WTC11 (cell line): ENCODE measurements at regions not wholly inside any gene's neighbourhood (a gene's known extent, or its start where the extent isn't known, plus 50 kb on each side); places are given as distances from the start of the nearest gene placed in this dataset.

Source experiments
- ATAC-seq: fragments of 200-7000 bp; cut with Tn5 transposase; 2 replicates; pipeline ENCODE4 v1.10.0; 2021; ENCODE audit warnings: mild to moderate bottlenecking, moderate library complexity
- CTCF ChIA-PET: fragments of 300-600 bp; sonication (Branson Sonifier 250); formaldehyde crosslinking; loops from one replicate; lab custom pipeline; 2021; ENCODE audit warnings: antibody characterized with exemption; lab: Charles Lee
- POLR2A ChIA-PET: fragments of 350-600 bp; sonication (Branson Sonifier 250); formaldehyde crosslinking; loops from one replicate; lab custom pipeline; 2021; ENCODE audit warnings: antibody characterized with exemption; lab: Charles Lee
- DNase-seq: peaks from one replicate; pipeline ENCODE4 v3.0.0; 2021; ENCODE audit warnings: low spot score
- H3K27ac Mint-ChIP-seq: 2 replicates; pipeline ENCODE4 v1.8.0; 2021; ENCODE audit warnings: mixed read lengths
- H3K27me3 Mint-ChIP-seq: 2 replicates; pipeline ENCODE4 v1.8.0; 2021; ENCODE audit warnings: low read depth, mild to moderate bottlenecking, moderate library complexity, mixed read lengths
- H3K36me3 Mint-ChIP-seq: 2 replicates; pipeline ENCODE4 v1.8.0; 2021; ENCODE audit warnings: mixed read lengths
- H3K4me1 Mint-ChIP-seq: 2 replicates; pipeline ENCODE4 v1.8.0; 2022; ENCODE audit warnings: mixed read lengths
- H3K4me3 Mint-ChIP-seq: 2 replicates; pipeline ENCODE4 v1.8.0; 2021; ENCODE audit warnings: mild to moderate bottlenecking, moderate library complexity, mixed read lengths
- H3K9me3 Mint-ChIP-seq: 2 replicates; pipeline ENCODE4 v1.8.0; 2021; ENCODE audit warnings: mixed read lengths
- AR ChIP-seq: fragments of 250-450 bp; sonication (Bioruptor Pico); IDR thresholded peaks from 2 replicates; pipeline ENCODE4 v1.9.0; 2021; ENCODE audit warnings: mild to moderate bottlenecking
- ATF3 ChIP-seq: sonication (generic); formaldehyde crosslinking; conservative IDR thresholded peaks from 2 replicates; pipeline ENCODE4 v1.8.1; 2022; ENCODE audit warnings: mild to moderate bottlenecking, missing genetic modification reagents
- ATF6 ChIP-seq: sonication (generic); formaldehyde crosslinking; IDR thresholded peaks from 2 replicates; pipeline ENCODE4 v1.8.1; 2023; ENCODE audit warnings: mild to moderate bottlenecking, missing genetic modification reagents
- CDX4 ChIP-seq: fragments of 250-450 bp; sonication (Bioruptor Pico); IDR thresholded peaks from 2 replicates; pipeline ENCODE4 v1.9.0; 2021; ENCODE audit warnings: moderate library complexity, mild to moderate bottlenecking, inconsistent platforms, borderline replicate concordance
- CREM ChIP-seq: sonication (generic); formaldehyde crosslinking; IDR thresholded peaks from 2 replicates; pipeline ENCODE4 v1.8.1; 2022; ENCODE audit warnings: mild to moderate bottlenecking, missing genetic modification reagents, moderate library complexity
- EMX1 ChIP-seq: fragments of 250-450 bp; sonication (Bioruptor Pico); IDR thresholded peaks from 2 replicates; pipeline ENCODE4 v1.8.0; 2021; ENCODE audit warnings: mild to moderate bottlenecking
- ETV6 ChIP-seq: sonication (generic); formaldehyde crosslinking; IDR thresholded peaks from 2 replicates; pipeline ENCODE4 v1.8.1; 2022; ENCODE audit warnings: mild to moderate bottlenecking, missing genetic modification reagents
- GRHL2 ChIP-seq: fragments of 250-450 bp; sonication (Bioruptor Pico); IDR thresholded peaks from 2 replicates; pipeline ENCODE4 v1.8.0; 2022; ENCODE audit warnings: mild to moderate bottlenecking, moderate library complexity; ENCODE audit not compliant: insufficient replicate concordance, severe bottlenecking
- IRF1 ChIP-seq: sonication (generic); formaldehyde crosslinking; IDR thresholded peaks from 2 replicates; pipeline ENCODE4 v1.8.0; 2023; ENCODE audit warnings: missing genetic modification reagents
- KAT7 ChIP-seq: sonication (generic); formaldehyde crosslinking; IDR thresholded peaks from 2 replicates; pipeline ENCODE4 v1.8.1; 2023; ENCODE audit warnings: missing genetic modification reagents, mild to moderate bottlenecking, borderline replicate concordance
- MAX ChIP-seq: sonication (generic); formaldehyde crosslinking; IDR thresholded peaks from 2 replicates; pipeline ENCODE4 v1.8.0; 2022; ENCODE audit warnings: mild to moderate bottlenecking, missing genetic modification reagents
- NFE2L1 ChIP-seq: sonication (generic); formaldehyde crosslinking; IDR thresholded peaks from 2 replicates; pipeline ENCODE4 v1.8.1; 2023; ENCODE audit warnings: missing genetic modification reagents
- NR1H2 ChIP-seq: sonication (generic); formaldehyde crosslinking; IDR thresholded peaks from 2 replicates; pipeline ENCODE4 v1.9.0; 2021; ENCODE audit warnings: mild to moderate bottlenecking, moderate library complexity, missing genetic modification reagents
- PREB ChIP-seq: sonication (generic); formaldehyde crosslinking; IDR thresholded peaks from 2 replicates; pipeline ENCODE4 v1.8.1; 2022; ENCODE audit warnings: mild to moderate bottlenecking, missing genetic modification reagents, moderate library complexity, borderline replicate concordance
- SMAD3 ChIP-seq: sonication (generic); formaldehyde crosslinking; IDR thresholded peaks from 2 replicates; pipeline ENCODE4 v1.8.0; 2022; ENCODE audit warnings: missing genetic modification reagents, mild to moderate bottlenecking, borderline replicate concordance
- TEAD4 ChIP-seq: sonication (generic); formaldehyde crosslinking; IDR thresholded peaks from 2 replicates; pipeline ENCODE4 v1.8.0; 2022; ENCODE audit warnings: mild to moderate bottlenecking, missing genetic modification reagents
- ZNF121 ChIP-seq: sonication (generic); formaldehyde crosslinking; IDR thresholded peaks from 2 replicates; pipeline ENCODE4 v1.8.0; 2023; ENCODE audit warnings: missing genetic modification reagents
- ZNF232 ChIP-seq: sonication (generic); formaldehyde crosslinking; IDR thresholded peaks from 2 replicates; pipeline ENCODE4 v1.8.0; 2022; ENCODE audit warnings: mild to moderate bottlenecking, missing genetic modification reagents
- ZNF281 ChIP-seq: sonication (generic); formaldehyde crosslinking; IDR thresholded peaks from 2 replicates; pipeline ENCODE4 v1.8.0; 2023; ENCODE audit warnings: mild to moderate bottlenecking, missing genetic modification reagents
- ZNF423 ChIP-seq: fragments of 250-450 bp; sonication (Bioruptor Pico); IDR thresholded peaks from 2 replicates; pipeline ENCODE4 v2.1.2; 2022; ENCODE audit warnings: mild to moderate bottlenecking, moderate library complexity
- ZSCAN18 ChIP-seq: fragments of 250-450 bp; sonication (Bioruptor Pico); IDR thresholded peaks from 2 replicates; pipeline ENCODE4 v2.1.2; 2022; ENCODE audit warnings: mild to moderate bottlenecking, moderate library complexity

GRCh38 chr6:51472745-51473487 lies 614.5 kb downstream of the PKHD1 start:
- Mint-ChIP-seq H3K4me3 (no peak overlapping the region), H3K27ac (no peak overlapping the region)
- TF ChIP-seq ZNF232 = no peak
- no peak for TF ChIP-seq SMAD3 (CRISPR knock-in tag)
- TF ChIP-seq IRF1 (CRISPR knock-in tag) = no peak
- TF ChIP-seq NFE2L1 (CRISPR knock-in tag) = no peak
- TF ChIP-seq ZNF423 = no peak
- no peak for TF ChIP-seq GRHL2
- TF ChIP-seq NR1H2 (CRISPR knock-in tag) = no peak
- no peak for TF ChIP-seq TEAD4 (CRISPR knock-in tag)
- TF ChIP-seq CDX4 (CRISPR knock-in tag) = no peak
- no peak for TF ChIP-seq ATF3 (CRISPR knock-in tag)
- TF ChIP-seq, all 79 proteins: peak for 0
- CTCF ChIA-PET = no interaction called here
- Mint-ChIP-seq H3K9me3 (no peaks in the 10 kb centered on the region), H3K36me3 (no peaks in the 10 kb centered on the region), H3K27me3 (no peaks in the 10 kb centered on the region), H3K4me1 (peaks cover 28% of the 10 kb centered on the region)
- ATAC-seq (peak; percentile 76), DNase-seq (no peak)
- POLR2A ChIA-PET = interaction anchor here (0.5 kb wide), 1 partner anchor 18 kb away, joined by 8 read pairs; no protein-coding TSS in a partner anchor

- no peak overlapping the region for H3K4me3 Mint-ChIP-seq
- H3K4me1 Mint-ChIP-seq = peaks cover 29% of the 10 kb centered on the region
- H3K36me3 Mint-ChIP-seq = no peaks in the 10 kb centered on the region
- ChIA-PET CTCF (no interaction called here), POLR2A (no interaction called here)
- DNase-seq = no peak
- H3K27me3 Mint-ChIP-seq = no peaks in the 10 kb centered on the region
- H3K27ac Mint-ChIP-seq = no peak overlapping the region
- 0 out of 2 replicates have a peak, but pooled peaks cover 3% of the 10 kb centered on the region for H3K9me3 Mint-ChIP-seq
- ATAC-seq = no peak
- no peak for TF ChIP-seq EMX1 (CRISPR knock-in tag)
- no peak for TF ChIP-seq ZSCAN18 (CRISPR knock-in tag)
- TF ChIP-seq ZNF281 = no peak
- no peak for TF ChIP-seq ZNF121 (CRISPR knock-in tag)
- TF ChIP-seq MAX (CRISPR knock-in tag) = no peak
- no peak for TF ChIP-seq AR (CRISPR knock-in tag)
- TF ChIP-seq ETV6 (CRISPR knock-in tag) = no peak
- no peak for TF ChIP-seq PREB (CRISPR knock-in tag)
- TF ChIP-seq ATF6 = no peak
- no peak for TF ChIP-seq CREM
- no peak for TF ChIP-seq KAT7
Observed at GRCh38 chr6:51474022-51474975, 613.1 kb downstream of the PKHD1 start.
